GM18907 (cell line): ENCODE measurements at regions not wholly inside any gene's neighbourhood (a gene's known extent, or its start where the extent isn't known, plus 50 kb on each side); places are given as distances from the start of the nearest gene placed in this dataset.

Source experiments
- ATAC-seq: cut with Tn5 transposase; IDR thresholded peaks from one replicate; pipeline ENCODE4 v1.9.1; 2021; ENCODE audit warnings: mild to moderate bottlenecking, moderate library complexity; ENCODE audit not compliant: unreplicated experiment

DNA sequence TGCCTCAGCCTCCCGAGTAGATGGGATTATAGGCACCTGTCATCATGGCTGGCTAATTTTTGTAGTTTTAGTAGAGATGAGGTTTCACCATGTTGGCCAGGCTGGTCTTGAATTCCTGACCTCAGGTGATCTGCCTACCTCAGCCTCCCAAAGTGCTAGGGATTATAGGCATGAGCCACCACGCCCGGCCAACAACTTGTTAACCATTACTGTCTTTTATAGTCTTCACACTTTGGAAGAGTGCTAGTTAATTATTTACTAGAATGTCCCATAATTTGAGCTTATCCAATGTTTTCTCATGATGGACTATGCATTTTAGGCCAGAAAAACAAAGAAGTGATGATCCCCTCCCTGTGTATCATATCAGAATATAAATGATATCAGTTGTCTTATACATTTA is 288.6 kb upstream of the CBLB start:
- no peak for ATAC-seq

- ATAC-seq, result no peak
Observed at GRCh38 chr3:106160396-106160795, 291.6 kb upstream of the CBLB start.

DNA sequence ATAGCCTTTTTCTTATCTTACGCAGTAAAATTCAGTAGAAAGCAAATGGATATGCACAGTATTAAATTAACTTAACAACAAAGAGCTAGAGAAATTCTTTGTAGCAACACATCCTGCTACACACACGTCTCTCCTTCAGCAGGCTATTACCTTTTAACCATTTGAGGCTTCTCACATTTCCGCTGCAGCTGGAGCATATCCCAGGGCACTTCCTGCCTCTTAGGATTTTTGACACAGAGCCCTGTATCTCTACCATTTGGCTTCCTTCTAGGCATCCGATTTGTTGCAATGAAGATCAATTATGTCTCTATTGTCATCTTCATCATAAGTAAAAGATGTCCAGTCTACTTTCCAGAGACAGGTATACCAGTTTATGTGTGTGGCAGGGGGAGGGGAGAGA is 292.4 kb upstream of the CBLB start:
- no peak for ATAC-seq

DNA sequence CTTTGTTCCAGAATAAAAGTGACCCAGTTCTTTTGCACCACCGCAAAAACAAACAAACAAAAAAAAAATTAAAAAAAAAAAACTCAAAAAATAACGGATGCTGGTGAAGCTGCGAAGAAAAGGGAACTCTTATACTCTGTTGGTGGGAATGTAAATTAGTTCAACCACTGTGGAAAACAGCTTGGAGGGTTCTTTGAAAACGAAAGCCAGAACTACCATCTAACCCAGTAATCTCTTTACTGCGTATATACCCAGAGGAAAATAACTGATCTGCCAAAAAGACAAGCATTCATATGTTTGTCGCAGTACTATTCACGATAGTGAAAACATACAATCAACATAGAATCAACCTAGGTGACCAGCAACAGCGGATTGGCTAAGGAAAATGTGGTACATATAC is 298.9 kb upstream of the CBLB start:
- ATAC-seq, result peak; percentile 47

- no peak for ATAC-seq
Observed at GRCh38 chr3:106168962-106169750, 300.3 kb upstream of the CBLB start.

DNA sequence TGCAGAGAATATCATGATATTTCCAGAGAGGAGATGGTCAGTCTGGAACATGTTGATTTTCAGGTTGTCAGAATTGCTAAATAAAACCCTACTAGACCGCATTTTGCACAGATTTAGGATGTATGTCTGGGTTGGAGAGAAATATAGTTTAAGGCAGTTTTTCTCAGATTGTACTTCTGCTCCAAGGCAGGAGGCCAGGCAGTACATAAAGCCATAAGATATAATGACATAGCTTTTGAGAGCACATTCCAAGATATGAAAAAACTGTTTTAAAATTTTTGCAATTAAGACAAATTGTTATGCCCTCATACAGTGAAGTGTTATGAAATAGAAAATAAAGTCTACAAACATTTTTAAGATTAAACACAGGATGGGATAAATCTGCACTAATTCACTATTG is 301.8 kb upstream of the CBLB start:
- ATAC-seq, result no peak

DNA sequence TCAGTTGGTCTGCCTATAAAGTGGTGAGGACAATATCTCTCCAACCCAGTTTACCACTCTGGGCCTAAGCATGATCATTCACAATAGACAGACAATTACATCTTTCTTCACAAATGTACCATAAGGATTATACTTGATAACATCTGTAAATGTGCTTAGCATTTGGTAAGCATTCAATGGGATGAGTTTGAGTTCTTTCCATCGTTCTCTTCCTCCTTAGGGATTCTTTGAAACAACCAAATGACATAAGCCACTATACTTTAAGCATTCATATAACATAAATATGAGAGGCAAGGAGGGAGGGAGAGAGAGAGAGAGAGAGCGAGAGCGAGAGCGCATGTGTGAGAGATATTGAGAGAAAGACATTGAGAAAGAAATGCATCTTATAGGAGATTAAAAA is 303.3 kb upstream of the CBLB start:
- ATAC-seq, result no peak

GRCh38 chr3:106172780-106173179 is 304.0 kb upstream of the CBLB start:
- ATAC-seq, result peak; percentile 67

DNA sequence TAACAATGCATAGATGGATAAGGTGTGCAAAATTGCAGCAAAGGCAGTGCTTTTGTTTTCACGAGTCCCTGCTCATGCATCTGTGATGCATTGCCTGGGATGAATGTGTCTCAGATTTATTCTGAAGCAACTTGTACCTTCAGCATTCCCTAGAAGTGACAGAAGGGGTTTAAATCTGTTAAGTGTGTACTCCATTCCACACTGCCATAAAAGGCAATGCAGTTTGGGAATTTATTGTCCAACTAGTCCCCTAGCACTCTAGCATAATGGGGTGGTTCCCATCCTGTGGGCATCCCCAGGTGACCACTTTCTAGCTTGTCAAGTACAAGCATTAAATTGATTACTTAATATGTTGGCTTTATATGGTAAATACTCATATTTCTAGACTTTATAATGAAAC is 306.5 kb upstream of the CBLB start:
- no peak for ATAC-seq

- peak; percentile 88 for ATAC-seq
Observed at GRCh38 chr3:106176734-106177133, 307.9 kb upstream of the CBLB start.

DNA sequence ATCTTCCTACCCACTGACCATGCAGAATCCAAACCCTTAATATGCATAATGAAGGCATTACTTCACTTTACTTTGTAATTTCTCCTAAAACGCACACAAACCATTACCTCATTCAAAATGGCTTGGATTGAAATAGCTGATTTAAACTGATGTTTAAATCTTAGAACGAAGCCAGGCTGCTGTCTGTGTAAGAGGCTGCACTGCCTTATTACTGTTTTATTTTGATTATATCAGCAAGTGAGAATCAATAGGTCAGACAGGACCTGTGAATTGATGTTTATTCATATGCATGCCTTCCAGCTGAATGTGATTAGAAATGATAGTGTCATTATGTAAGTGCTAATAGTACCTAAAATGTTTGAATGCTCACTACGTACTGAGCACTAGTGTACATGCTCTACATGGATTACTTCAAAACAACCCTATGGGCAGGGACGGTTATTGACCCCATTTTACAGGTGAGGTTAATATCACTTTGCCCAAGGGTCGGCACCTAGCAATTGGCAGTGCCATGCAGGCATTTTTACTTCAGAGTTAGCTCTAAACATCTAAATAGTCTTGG is 314.2 kb upstream of the CBLB start:
- ATAC-seq, result no peak

DNA sequence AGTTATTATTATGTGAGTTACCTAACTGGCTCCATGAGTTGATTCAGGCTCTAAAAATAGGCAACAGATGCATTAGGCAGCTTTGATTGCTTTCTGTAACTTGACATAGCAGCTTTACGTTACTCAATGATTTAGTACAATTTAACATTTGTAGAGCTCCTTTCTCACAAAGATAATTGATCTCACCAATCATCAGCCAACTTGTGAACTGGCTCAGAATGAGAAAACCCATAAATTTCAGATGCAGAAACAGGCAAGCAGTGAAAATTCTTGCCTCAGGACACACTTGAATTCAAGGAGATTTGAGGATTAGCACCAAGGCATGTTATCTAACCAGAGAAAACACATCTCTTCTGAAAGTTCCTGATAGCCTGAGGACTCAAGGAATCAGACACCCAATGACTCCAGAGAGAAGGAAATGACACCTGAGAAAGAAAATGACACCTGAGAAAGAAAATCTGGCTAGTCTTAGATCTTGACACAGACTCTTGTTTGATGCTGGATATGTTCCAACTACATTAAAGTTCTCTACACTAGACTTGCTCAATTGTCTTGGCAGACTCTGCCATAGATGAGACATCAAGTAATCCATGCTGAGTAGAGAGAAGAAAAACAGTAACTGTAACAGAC is 315.1 kb upstream of the CBLB start:
- ATAC-seq, result peak; percentile 29

DNA sequence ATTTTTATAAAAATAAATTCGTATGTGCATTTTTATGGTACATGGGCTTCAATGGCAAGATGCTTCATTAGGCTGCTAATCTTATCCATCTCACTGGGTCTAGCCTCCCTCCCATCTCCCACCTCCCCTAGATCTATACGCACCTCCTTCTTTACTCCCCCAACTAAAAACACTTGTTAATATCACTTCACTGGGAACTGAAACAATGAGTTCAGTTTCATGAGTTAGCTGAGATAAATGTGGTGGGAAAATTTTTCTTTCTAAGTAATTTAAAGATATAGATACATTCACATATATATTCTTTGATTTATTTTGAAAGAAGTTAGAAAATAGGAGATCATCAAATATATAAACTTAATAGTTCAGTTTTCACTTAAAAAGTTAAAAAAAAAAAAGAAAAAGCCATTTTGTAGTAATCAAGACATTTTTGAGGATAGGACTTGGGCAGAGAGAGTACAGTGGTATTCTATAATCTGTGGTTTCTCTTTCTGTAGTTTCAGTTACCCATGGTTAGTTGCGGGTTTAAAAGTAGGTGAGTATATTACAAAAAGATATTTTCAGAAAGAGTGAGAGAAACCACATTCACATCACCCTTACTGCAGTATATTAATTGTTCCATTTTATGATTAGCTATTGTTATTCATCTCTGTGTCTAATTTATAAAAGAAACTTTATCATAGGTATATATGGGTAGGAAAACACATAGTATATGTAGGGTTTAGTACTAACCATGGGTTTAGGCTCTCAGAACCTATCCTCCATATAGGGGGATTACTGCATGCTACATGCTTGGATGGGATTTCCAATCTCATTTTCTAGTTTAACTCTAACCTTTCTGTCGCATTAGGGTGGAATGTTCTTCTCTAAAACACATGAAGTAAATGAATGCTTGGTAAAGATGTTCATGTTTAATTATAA is 316.0 kb upstream of the CBLB start:
- peak; percentile 95 for ATAC-seq

DNA sequence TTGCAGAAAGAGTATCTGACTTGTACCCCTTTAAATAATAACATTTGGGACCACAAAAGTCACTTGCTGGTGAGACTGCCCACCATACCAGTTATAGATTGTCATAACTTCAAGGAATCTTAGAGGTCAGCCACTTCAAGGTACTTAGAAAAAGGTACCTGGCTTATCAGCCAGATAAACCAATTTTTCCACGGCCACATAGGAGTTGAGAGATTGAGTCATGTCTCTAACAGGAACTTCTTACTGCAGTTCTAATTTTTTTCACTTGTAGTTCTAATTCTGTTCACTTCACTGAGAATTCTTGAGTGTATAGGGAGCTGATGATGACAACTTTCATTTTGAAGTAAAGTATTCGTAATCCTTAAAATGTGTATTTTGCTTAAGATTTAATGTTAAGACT is 317.1 kb upstream of the CBLB start:
- no peak for ATAC-seq

DNA sequence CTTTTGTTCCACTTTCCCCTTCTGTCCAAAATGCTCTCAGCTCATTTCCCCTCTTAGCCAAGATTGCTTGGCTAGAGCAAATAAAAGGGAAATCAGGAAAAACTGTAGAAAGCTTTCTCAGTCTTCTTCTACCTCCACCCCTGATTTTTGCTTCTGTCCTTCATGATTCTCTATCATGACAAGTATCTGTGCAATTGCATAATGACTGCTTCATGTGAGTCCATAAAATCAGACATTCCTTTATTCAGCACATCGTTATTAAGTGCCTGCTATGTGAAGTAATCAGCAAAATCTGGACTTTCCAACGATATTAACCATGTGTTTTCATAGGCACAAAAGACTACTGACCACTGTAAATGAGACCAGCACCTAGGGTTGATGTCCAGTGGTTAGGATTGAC is 321.5 kb upstream of the CBLB start:
- no peak for ATAC-seq

GRCh38 chr3:106191211-106191610 is 322.4 kb upstream of the CBLB start:
- ATAC-seq, result no peak

GRCh38 chr3:106191913-106192312 is 323.1 kb upstream of the CBLB start:
- ATAC-seq, result no peak

GRCh38 chr3:106193876-106194275 is 325.1 kb upstream of the CBLB start:
- ATAC-seq, result no peak

GRCh38 chr3:106194726-106195125 is 325.9 kb upstream of the CBLB start:
- ATAC-seq, result no peak

DNA sequence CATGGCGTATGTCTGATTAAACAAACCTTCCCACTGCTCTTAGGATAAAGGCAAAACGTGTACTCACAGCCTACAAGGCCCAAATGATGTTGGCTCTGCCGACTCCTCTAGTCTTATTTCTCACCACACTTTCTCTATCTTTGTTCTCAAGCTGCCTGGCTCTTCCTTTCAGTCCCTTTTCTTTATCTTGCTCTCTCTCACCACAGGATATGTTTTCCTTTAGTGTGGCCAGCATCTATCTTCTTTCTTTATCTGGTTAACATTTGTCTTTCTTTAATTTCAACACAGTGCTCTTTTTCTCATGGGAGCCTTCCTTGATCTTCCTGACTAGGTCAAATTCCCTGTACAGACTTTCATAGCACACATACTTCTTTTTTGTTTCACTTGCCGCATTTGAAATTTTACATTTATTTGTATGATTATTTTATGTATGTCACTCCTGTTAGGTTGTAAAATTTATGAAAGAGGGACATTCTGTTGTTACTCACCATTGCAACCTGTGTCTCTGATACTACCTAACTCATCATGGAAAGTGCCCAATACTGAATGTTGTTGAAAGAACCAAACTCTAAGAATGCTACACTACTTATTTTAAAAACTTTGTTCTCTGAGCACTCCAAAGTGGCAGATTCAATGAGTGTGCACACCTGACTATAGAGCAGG is 328.9 kb upstream of the CBLB start:
- ATAC-seq, result no peak
